ENCODE measurements at regions not wholly inside any gene's neighbourhood (a gene's known extent, or its start where the extent isn't known, plus 50 kb on each side); places are given as distances from the start of the nearest gene placed in this dataset.

- Histone ChIP-seq H3K27ac (ENCODE audit: low read depth in 2 of 2, low read length in 2 of 2) (no peak overlapping the region), H3K27me3 (ENCODE audit: control insufficient read depth, insufficient read depth, low read length) (no peaks in the 10 kb centered on the region), H3K4me3 (ENCODE audit: low read length in 3 of 3) (no peak overlapping the region), H3K36me3 (ENCODE audit: control insufficient read depth in 2 of 3, insufficient read depth in 3 of 3, low read length in 3 of 3) (no peaks in the 10 kb centered on the region), H3K4me1 (ENCODE audit: control insufficient read depth in 2 of 3, insufficient read depth in 2 of 3, low read depth in 1 of 3, low read length in 3 of 3) (no peaks in the 10 kb centered on the region), H3K9me3 (ENCODE audit: control insufficient read depth in 2 of 3, insufficient read depth in 1 of 3, low read length in 3 of 3) (no peaks in the 10 kb centered on the region), H3K9ac (ENCODE audit: low read length in 3 of 3) (no peak overlapping the region)
- intact Hi-C loops (cut with DNase I), result no loop called here
- TF ChIP-seq CTCF (IDR thresholded peaks at IDR 0.05; ENCODE audit: borderline replicate concordance, extremely low read depth, insufficient read depth), result no peak
- no peak for DNase-seq
- no peak for FAIRE-seq
Measured at GRCh38 chr4:31974490-31975002, 1254.4 kb downstream of the PCDH7 start.

GRCh38 chr4:31979988-31980387 lies 1259.8 kb downstream of the PCDH7 start:
- no peak for TF ChIP-seq CTCF (IDR thresholded peaks at IDR 0.05; ENCODE audit: borderline replicate concordance, extremely low read depth, insufficient read depth)

GRCh38 chr4:31983246-31983645 lies 1263.1 kb downstream of the PCDH7 start:
- FAIRE-seq (no peak), DNase-seq (no peak)
- no peak overlapping the region for H3K27ac ChIP-seq (ENCODE audit: low read depth in 2 of 2, low read length in 2 of 2)
- no peak overlapping the region for H3K4me3 ChIP-seq (ENCODE audit: low read length in 3 of 3)
- no peak for TF ChIP-seq CTCF (IDR thresholded peaks at IDR 0.05; ENCODE audit: borderline replicate concordance, extremely low read depth, insufficient read depth)
- H3K27me3 ChIP-seq (ENCODE audit: control insufficient read depth, insufficient read depth, low read length), result no peaks in the 10 kb centered on the region
- intact Hi-C loops (cut with DNase I), result no loop called here
- H3K9ac ChIP-seq (ENCODE audit: low read length in 3 of 3), result no peak overlapping the region
- H3K4me1 ChIP-seq (ENCODE audit: control insufficient read depth in 2 of 3, insufficient read depth in 2 of 3, low read depth in 1 of 3, low read length in 3 of 3), result no peaks in the 10 kb centered on the region
- no peaks in the 10 kb centered on the region for H3K36me3 ChIP-seq (ENCODE audit: control insufficient read depth in 2 of 3, insufficient read depth in 3 of 3, low read length in 3 of 3)
- no peaks in the 10 kb centered on the region for H3K9me3 ChIP-seq (ENCODE audit: control insufficient read depth in 2 of 3, insufficient read depth in 1 of 3, low read length in 3 of 3)

More at GRCh38 chr4:31979988-31980387, 1259.8 kb downstream of the PCDH7 start:
- no peaks in the 10 kb centered on the region for H3K27me3 ChIP-seq (ENCODE audit: control insufficient read depth, insufficient read depth, low read length)
- H3K9ac ChIP-seq (ENCODE audit: low read length in 3 of 3), result no peak overlapping the region
- H3K9me3 ChIP-seq (ENCODE audit: control insufficient read depth in 2 of 3, insufficient read depth in 1 of 3, low read length in 3 of 3), result no peaks in the 10 kb centered on the region
- FAIRE-seq (no peak), DNase-seq (no peak)
- no peak overlapping the region for H3K4me3 ChIP-seq (ENCODE audit: low read length in 3 of 3)
- no peak overlapping the region for H3K27ac ChIP-seq (ENCODE audit: low read depth in 2 of 2, low read length in 2 of 2)
- no peaks in the 10 kb centered on the region for H3K36me3 ChIP-seq (ENCODE audit: control insufficient read depth in 2 of 3, insufficient read depth in 3 of 3, low read length in 3 of 3)
- intact Hi-C loops (cut with DNase I), result no loop called here
- no peaks in the 10 kb centered on the region for H3K4me1 ChIP-seq (ENCODE audit: control insufficient read depth in 2 of 3, insufficient read depth in 2 of 3, low read depth in 1 of 3, low read length in 3 of 3)

GRCh38 chr4:31983677-31984076 lies 1263.5 kb downstream of the PCDH7 start:
- Histone ChIP-seq H3K36me3 (ENCODE audit: control insufficient read depth in 2 of 3, insufficient read depth in 3 of 3, low read length in 3 of 3) (no peaks in the 10 kb centered on the region), H3K4me3 (ENCODE audit: low read length in 3 of 3) (no peak overlapping the region), H3K4me1 (ENCODE audit: control insufficient read depth in 2 of 3, insufficient read depth in 2 of 3, low read depth in 1 of 3, low read length in 3 of 3) (no peaks in the 10 kb centered on the region), H3K27ac (ENCODE audit: low read depth in 2 of 2, low read length in 2 of 2) (no peak overlapping the region), H3K9ac (ENCODE audit: low read length in 3 of 3) (no peak overlapping the region), H3K9me3 (ENCODE audit: control insufficient read depth in 2 of 3, insufficient read depth in 1 of 3, low read length in 3 of 3) (no peaks in the 10 kb centered on the region), H3K27me3 (ENCODE audit: control insufficient read depth, insufficient read depth, low read length) (no peaks in the 10 kb centered on the region)
- intact Hi-C loops (cut with DNase I), result no loop called here
- FAIRE-seq (no peak), DNase-seq (no peak)
- TF ChIP-seq CTCF (IDR thresholded peaks at IDR 0.05; ENCODE audit: borderline replicate concordance, extremely low read depth, insufficient read depth), result no peak

All from kidney (tissue), 13 donors.